IPS-18a (cell line): ENCODE measurements at regions not wholly inside any gene's neighbourhood (a gene's known extent, or its start where the extent isn't known, plus 50 kb on each side); places are given as distances from the start of the nearest gene placed in this dataset.

ENCODE experiments used
- H3K27ac ChIP-seq: one replicate; pipeline ENCODE4 v1.5.1; 2013; ENCODE audit warnings: low read length
- H3K27me3 ChIP-seq: one replicate; pipeline ENCODE4 v1.6.1; 2013; ENCODE audit warnings: mild to moderate bottlenecking, low read length; ENCODE audit not compliant: control insufficient read depth, insufficient read depth
- H3K36me3 ChIP-seq: one replicate; pipeline ENCODE4 v1.6.1; 2013; ENCODE audit warnings: low read depth, low read length; ENCODE audit not compliant: control insufficient read depth
- H3K4me1 ChIP-seq: one replicate; pipeline ENCODE4 v1.6.1; 2013; ENCODE audit warnings: low read depth, low read length; ENCODE audit not compliant: control insufficient read depth
- H3K4me3 ChIP-seq: one replicate; pipeline ENCODE4 v1.5.1; 2013; ENCODE audit warnings: low read length
- H3K9ac ChIP-seq: one replicate; pipeline ENCODE4 v1.6.1; 2013; ENCODE audit warnings: mild to moderate bottlenecking, low read length, moderate library complexity
- H3K9me3 ChIP-seq: one replicate; pipeline ENCODE4 v1.6.1; 2013; ENCODE audit warnings: low read depth, low read length; ENCODE audit not compliant: control insufficient read depth

GRCh38 chr5:54620141-54620933, 102.8 kb downstream of the SNX18 start:
- Histone ChIP-seq H3K27me3 (no peaks in the 10 kb centered on the region), H3K4me3 (no peak overlapping the region), H3K27ac (no peak overlapping the region), H3K9ac (no peak overlapping the region), H3K4me1 (no peaks in the 10 kb centered on the region), H3K36me3 (no peaks in the 10 kb centered on the region), H3K9me3 (no peaks in the 10 kb centered on the region)

GRCh38 chr5:54619731-54620130, 102.2 kb downstream of the SNX18 start:
- no peak overlapping the region for H3K27ac ChIP-seq
- no peaks in the 10 kb centered on the region for H3K27me3 ChIP-seq
- H3K4me3 ChIP-seq, result no peak overlapping the region
- H3K9ac ChIP-seq, result no peak overlapping the region
- H3K9me3 ChIP-seq, result no peaks in the 10 kb centered on the region
- no peaks in the 10 kb centered on the region for H3K36me3 ChIP-seq
- no peaks in the 10 kb centered on the region for H3K4me1 ChIP-seq

GRCh38 chr5:54616518-54617220, 99.1 kb downstream of the SNX18 start:
- H3K27ac ChIP-seq, result no peak overlapping the region
- no peaks in the 10 kb centered on the region for H3K27me3 ChIP-seq
- H3K4me1 ChIP-seq, result no peaks in the 10 kb centered on the region
- H3K36me3 ChIP-seq, result no peaks in the 10 kb centered on the region
- H3K9me3 ChIP-seq, result no peaks in the 10 kb centered on the region
- no peak overlapping the region for H3K9ac ChIP-seq
- H3K4me3 ChIP-seq, result no peak overlapping the region

GRCh38 chr5:54616031-54616430, 98.5 kb downstream of the SNX18 start:
- H3K4me3 ChIP-seq, result no peak overlapping the region
- H3K27me3 ChIP-seq, result no peaks in the 10 kb centered on the region
- no peaks in the 10 kb centered on the region for H3K36me3 ChIP-seq
- no peak overlapping the region for H3K9ac ChIP-seq
- H3K27ac ChIP-seq, result no peak overlapping the region
- no peaks in the 10 kb centered on the region for H3K9me3 ChIP-seq
- H3K4me1 ChIP-seq, result no peaks in the 10 kb centered on the region

- no peak overlapping the region for H3K4me3 ChIP-seq
- H3K27ac ChIP-seq, result no peak overlapping the region
- no peaks in the 10 kb centered on the region for H3K9me3 ChIP-seq
- H3K36me3 ChIP-seq, result no peaks in the 10 kb centered on the region
- no peaks in the 10 kb centered on the region for H3K4me1 ChIP-seq
- H3K27me3 ChIP-seq, result no peaks in the 10 kb centered on the region
- H3K9ac ChIP-seq, result no peak overlapping the region
Observed at GRCh38 chr5:54615381-54615780, 97.8 kb downstream of the SNX18 start.

- Histone ChIP-seq H3K27ac (no peak overlapping the region), H3K9ac (no peak overlapping the region), H3K36me3 (no peaks in the 10 kb centered on the region), H3K27me3 (no peaks in the 10 kb centered on the region), H3K4me3 (no peak overlapping the region), H3K9me3 (no peaks in the 10 kb centered on the region), H3K4me1 (no peaks in the 10 kb centered on the region)
Observed at GRCh38 chr5:54612711-54613110, 95.2 kb downstream of the SNX18 start.

- Histone ChIP-seq H3K36me3 (no peaks in the 10 kb centered on the region), H3K4me3 (no peak overlapping the region), H3K9me3 (no peaks in the 10 kb centered on the region), H3K9ac (no peak overlapping the region), H3K27ac (no peak overlapping the region), H3K27me3 (no peaks in the 10 kb centered on the region), H3K4me1 (no peaks in the 10 kb centered on the region)
Observed at GRCh38 chr5:54611290-54611951, 93.9 kb downstream of the SNX18 start.

GRCh38 chr5:54610197-54610944, 92.8 kb downstream of the SNX18 start:
- Histone ChIP-seq H3K36me3 (no peaks in the 10 kb centered on the region), H3K27me3 (no peaks in the 10 kb centered on the region), H3K9me3 (no peaks in the 10 kb centered on the region), H3K27ac (no peak overlapping the region), H3K4me3 (no peak overlapping the region), H3K4me1 (no peaks in the 10 kb centered on the region), H3K9ac (no peak overlapping the region)

- Histone ChIP-seq H3K36me3 (no peaks in the 10 kb centered on the region), H3K9me3 (no peaks in the 10 kb centered on the region), H3K9ac (no peak overlapping the region), H3K27ac (no peak overlapping the region), H3K4me3 (no peak overlapping the region), H3K4me1 (no peaks in the 10 kb centered on the region), H3K27me3 (no peaks in the 10 kb centered on the region)
Observed at GRCh38 chr5:54608423-54609085, 91.0 kb downstream of the SNX18 start.

- H3K4me1 ChIP-seq, result no peaks in the 10 kb centered on the region
- no peaks in the 10 kb centered on the region for H3K9me3 ChIP-seq
- H3K4me3 ChIP-seq, result no peak overlapping the region
- H3K36me3 ChIP-seq, result no peaks in the 10 kb centered on the region
- no peak overlapping the region for H3K27ac ChIP-seq
- H3K9ac ChIP-seq, result no peak overlapping the region
- H3K27me3 ChIP-seq, result no peaks in the 10 kb centered on the region
Observed at GRCh38 chr5:54607006-54607405, 89.4 kb downstream of the SNX18 start.

GRCh38 chr5:54603372-54603771, 85.8 kb downstream of the SNX18 start:
- Histone ChIP-seq H3K36me3 (no peaks in the 10 kb centered on the region), H3K9ac (no peak overlapping the region), H3K4me1 (no peaks in the 10 kb centered on the region), H3K9me3 (no peaks in the 10 kb centered on the region), H3K27me3 (no peaks in the 10 kb centered on the region), H3K27ac (no peak overlapping the region), H3K4me3 (no peak overlapping the region)
